NCI-H82 treated with DMSO at 0.1 percent for 48 hours (cell line): ENCODE measurements at regions not wholly inside any gene's neighbourhood (a gene's known extent, or its start where the extent isn't known, plus 50 kb on each side); places are given as distances from the start of the nearest gene placed in this dataset.
"Not testable (repeated sequence)": the region's sequence is repeated elsewhere in the genome, so short reads cannot be mapped to it uniquely, and the experiment has no call there.

ENCODE experiments used
- DNase-seq: peaks from one replicate; lab custom pipeline; 2025; ENCODE audit not compliant: unreplicated experiment; lab: John Stamatoyannopoulos, UW

GRCh38 chr4:175033162-175033561 is 115.0 kb downstream of the ADAM29 start:
- DNase-seq, result no peak

- no peak for DNase-seq
These were observed 115.8 kb downstream of the ADAM29 start for GRCh38 chr4:175034007-175034406.

- no peak for DNase-seq
These were observed 117.0 kb downstream of the ADAM29 start for GRCh38 chr4:175034986-175035705.

GRCh38 chr4:175035905-175036304 is 117.7 kb downstream of the ADAM29 start:
- DNase-seq, result no peak

DNA sequence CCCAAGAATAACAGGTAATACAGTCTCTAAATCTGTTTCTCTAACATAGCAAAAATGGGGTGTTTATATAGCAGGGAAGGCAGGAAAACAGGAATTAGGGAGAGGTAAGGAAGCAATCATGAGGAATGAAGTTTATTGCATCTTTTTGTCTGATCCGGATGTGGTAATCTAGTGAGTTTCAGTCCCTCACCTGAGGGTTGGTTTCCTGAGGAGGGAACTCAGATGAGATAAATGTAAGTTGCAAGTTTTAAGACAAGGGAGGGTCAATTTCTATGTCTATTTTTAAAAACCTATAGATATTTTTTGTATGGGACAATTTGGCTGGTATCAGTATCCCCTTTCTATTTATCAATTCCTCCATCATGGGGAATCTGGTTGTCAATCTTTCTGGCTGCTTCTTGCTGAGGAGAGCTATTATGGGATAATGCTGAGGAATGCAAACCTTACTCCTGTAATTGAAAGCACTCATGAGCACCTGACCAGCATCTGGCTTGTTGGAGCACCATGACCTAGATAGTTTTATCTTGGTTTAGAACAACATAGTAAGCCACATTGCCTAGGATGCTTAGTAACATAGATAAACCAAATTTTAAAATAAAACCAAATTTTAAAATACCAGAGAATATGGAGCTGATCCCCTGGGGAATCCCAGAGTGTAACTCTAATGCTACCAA is 130.1 kb downstream of the ADAM29 start:
- no peak for DNase-seq

DNA sequence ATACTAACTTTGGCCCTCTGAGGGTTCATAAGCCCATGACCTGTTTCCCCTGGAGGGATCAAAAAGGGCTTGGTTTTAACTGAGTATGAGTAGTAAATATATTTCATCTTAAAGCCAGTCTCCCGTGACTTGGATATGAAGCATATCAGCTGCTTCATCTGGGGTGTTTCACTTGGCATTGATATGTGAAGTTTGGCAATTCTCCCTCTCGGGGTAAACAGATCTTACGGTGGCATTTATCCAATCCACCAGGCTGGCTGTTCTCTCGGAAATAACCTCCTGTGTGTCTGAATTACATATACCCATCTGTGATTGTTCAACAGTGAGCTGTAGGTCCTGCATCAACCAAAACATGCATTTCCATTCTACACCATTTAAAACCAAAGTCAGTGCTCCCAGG is 130.7 kb downstream of the ADAM29 start:
- DNase-seq, result no peak

DNA sequence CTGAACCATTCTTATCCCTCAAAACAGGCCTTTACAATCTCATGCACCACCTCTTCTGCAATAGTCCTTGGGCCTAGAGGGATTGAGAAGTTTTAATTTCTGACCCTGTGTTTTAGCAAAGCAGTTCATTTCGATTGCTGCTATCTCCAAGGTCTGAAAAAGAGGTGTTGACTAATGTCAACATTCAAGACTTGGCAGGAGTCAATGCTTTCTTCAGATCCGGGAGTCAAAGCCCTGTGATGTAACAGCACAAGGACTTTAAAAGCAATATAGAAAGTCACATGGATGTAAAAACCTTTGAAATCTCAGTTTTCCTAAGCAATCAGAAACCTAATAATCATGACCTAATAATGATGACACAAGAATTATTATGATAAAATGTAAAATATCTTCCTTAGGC is 133.8 kb downstream of the ADAM29 start:
- no peak for DNase-seq

- DNase-seq, result no peak
These were observed 136.8 kb downstream of the ADAM29 start for GRCh38 chr4:175054980-175055379.

DNA sequence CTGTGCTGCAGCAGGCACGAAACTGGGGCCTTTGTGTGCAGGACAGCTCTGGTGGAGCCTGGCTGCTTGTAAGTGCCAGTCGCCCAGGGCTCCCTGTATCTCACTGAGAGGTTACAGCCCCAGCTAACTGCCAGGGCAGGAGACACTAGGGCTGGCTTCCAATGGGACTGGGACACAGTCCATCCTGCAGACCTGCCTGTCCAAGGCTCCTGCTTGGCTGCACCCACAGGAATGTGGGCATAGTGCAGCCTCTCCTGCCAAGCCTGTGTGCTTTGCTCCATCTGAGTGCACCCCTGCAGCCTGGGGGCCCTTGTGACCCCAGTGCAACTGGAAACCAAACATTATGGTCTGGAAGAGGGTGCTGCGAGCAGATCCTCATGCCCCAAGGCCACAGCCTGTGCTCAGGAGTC is 144.0 kb downstream of the ADAM29 start:
- DNase-seq, result no peak

DNA sequence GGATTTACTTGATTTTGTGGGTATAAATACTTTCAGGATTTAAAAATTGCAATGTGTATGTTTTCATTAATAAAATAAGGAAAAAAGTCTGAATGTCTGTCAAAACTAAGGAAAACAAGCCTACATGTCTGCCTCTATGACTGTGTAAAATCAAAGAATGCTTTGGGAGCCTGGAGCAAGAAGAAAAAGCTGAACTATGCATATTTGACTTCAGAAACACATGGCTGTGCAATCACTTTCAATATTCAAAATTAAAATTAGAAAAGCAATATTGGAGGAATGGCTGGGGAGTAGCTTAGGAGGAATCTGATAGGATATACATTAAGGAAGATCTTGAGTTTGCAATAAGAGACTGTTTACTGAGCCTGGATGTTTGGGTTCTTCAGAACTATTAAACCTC is 147.1 kb downstream of the ADAM29 start:
- no peak for DNase-seq

GRCh38 chr4:175066923-175067627 is 148.9 kb downstream of the ADAM29 start:
- DNase-seq, result peak; percentile 17

DNA sequence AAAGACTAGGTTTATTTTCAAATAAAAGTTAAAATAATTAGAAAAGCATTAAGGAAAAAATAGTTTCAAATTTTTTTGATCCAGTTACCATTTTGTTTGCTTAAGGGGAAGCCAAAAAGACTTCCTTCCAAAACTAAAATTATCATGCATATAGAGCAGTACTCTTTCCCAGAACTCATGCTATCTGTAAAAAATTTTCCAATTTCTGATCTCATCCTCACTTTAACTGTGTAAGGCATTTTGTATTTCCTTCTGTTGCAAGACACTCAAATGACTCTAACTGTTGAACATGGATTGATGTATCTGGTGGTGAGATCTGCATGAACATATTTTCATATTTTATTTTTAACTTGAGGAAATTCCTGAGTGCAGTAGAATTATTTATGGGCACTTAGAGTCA is 150.1 kb downstream of the ADAM29 start:
- DNase-seq, result no peak

GRCh38 chr4:175070444-175070843 is 152.3 kb downstream of the ADAM29 start:
- no peak for DNase-seq

GRCh38 chr4:175071123-175071522 is 153.0 kb downstream of the ADAM29 start:
- DNase-seq, result no peak

DNA sequence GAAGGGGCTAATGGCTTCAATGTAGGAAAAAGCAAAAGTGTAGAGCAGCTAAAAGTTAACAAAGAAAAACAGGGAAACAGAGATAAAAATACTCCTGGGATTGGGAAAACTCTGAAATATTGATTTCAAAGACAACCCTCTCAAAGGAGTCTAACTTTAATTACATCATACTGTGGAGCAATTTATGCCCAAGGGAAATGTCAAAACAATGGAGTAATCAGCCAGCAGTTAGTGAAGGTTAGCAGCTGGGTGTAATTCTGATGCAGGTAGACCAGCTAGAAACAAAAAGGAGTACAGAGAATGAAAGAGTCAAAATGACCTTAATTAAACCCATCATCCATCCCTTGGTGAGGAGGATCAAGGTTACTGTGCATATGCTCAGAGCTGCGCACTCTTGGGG is 169.0 kb downstream of the ADAM29 start:
- no peak for DNase-seq

DNA sequence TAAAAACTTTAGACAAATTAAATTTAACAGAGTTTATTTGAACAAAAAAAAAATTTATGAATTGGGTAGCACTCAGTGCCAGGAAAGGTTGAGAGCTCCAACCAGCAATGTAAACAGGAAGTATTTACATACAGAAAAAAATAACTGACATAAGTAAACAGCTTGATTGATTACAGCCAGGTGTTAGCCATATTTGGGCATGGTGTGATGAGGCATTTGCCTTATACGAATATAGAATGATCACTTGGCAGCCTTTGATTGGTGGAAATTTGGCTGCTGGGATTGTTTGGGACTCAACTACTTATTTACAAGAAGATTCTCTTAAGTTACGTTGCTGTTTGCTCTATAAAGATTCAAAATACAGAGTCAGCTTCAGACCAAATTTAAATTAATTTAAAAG is 172.0 kb downstream of the ADAM29 start:
- DNase-seq, result no peak

GRCh38 chr4:175091649-175092048 is 173.5 kb downstream of the ADAM29 start:
- no peak for DNase-seq

DNA sequence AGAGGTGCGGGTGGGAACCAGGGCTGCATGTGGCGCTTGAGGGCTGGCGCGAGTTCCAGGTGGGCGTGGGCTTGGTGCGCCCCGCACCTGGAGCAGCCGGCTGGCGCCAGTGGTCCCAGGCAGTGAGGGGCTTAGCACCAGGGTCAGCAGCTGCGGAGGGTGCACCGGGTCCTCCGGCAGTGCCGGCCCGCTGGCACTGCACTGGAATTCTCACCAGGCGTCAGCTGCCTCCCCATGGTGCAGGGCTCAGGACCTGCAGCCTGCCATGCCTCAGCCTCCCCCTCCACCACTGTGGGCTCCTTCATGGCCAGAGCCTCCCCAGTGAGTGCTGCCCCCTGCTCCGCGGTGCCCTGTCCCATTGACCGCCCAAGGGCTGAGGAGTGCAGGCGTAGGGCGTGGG is 174.0 kb downstream of the ADAM29 start:
- DNase-seq, result no peak

- DNase-seq, result not testable (repeated sequence)
These were observed 174.9 kb downstream of the ADAM29 start for GRCh38 chr4:175093055-175093454.

- DNase-seq, result no peak
These were observed 185.2 kb downstream of the ADAM29 start for GRCh38 chr4:175103403-175103802.

- no peak for DNase-seq
These were observed 188.1 kb downstream of the ADAM29 start for GRCh38 chr4:175106301-175106700.

GRCh38 chr4:175109933-175110332 is 191.8 kb downstream of the ADAM29 start:
- no peak for DNase-seq
